ENCODE measurements at regions not wholly inside any gene's neighbourhood (a gene's known extent, or its start where the extent isn't known, plus 50 kb on each side); places are given as distances from the start of the nearest gene placed in this dataset.

DNA sequence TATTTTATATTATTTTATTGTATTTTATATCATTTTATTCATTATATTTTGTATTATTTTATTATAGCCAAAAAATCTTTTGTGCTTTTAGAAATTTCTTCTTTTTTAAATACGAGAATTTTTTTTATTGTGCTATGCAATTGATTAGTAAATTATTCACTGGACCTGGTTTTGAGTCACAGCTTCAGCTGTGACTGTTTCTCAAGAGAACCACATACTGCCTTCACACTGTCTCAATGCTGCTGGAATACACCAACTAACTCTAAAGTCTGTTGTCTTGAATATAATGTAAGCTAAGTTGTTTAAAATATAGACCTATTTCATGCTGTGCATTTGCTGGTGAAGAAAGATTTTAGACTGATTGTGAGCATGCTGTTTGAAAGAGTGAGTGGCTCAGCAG is 423.6 kb downstream of the NDFIP2 start:
- H3K23ac ChIP-seq (ENCODE audit: low read depth, low read length) = 0 out of 2 replicates have a peak overlapping the region, but pooled peaks have one; percentile 31
- H3K4me2 ChIP-seq (ENCODE audit: low read depth, low read length) = no peak overlapping the region
- H3K9me1 ChIP-seq (ENCODE audit: insufficient read depth, low read length) = no peaks in the 10 kb centered on the region
- no peaks in the 10 kb centered on the region for H4K20me1 ChIP-seq (ENCODE audit: insufficient read depth, low read length)
- no peak overlapping the region for H2AK9ac ChIP-seq (replicated peaks; ENCODE audit: low read depth, low read length, poor library complexity)
- H3K14ac ChIP-seq (replicated peaks; ENCODE audit: low read depth, low read length) = no peak overlapping the region
- H4K8ac ChIP-seq (ENCODE audit: low read depth in 2 of 2, low read length in 2 of 2) = no peak overlapping the region
- no peak overlapping the region for H2BK5ac ChIP-seq (ENCODE audit: low read depth, low read length, poor library complexity, severe bottlenecking)
- no TSS peak for BruUV-seq (replicated peaks)
- no peak overlapping the region for H2AFZ ChIP-seq (replicated peaks; ENCODE audit: low read length, poor library complexity)
- no peak overlapping the region for H3K9ac ChIP-seq (ENCODE audit: low read depth, low read length)
- intact Hi-C loops (cut with micrococcal nuclease) (no loop called here), dilution Hi-C loops (cut with HindIII; ENCODE audit: low sequenced_read_pairs, unreplicated experiment) (no loop called here), in situ Hi-C loops (cut with MboI; ENCODE audit: low sequenced_read_pairs) (no loop called here)
- ATAC-seq (ENCODE audit: low read depth) = no peak
- ChIA-PET POLR2A (ENCODE audit: unreplicated experiment) (no interaction called here), CTCF (no interaction called here)
- H3K18ac ChIP-seq (ENCODE audit: low read depth, low read length) = no peak overlapping the region; the same call in 1 of the 2 replicates
- H3K56ac ChIP-seq (ENCODE audit: extremely low read depth, insufficient read depth, low read length) = no peak overlapping the region
- DNase-seq = peak; percentile 8
- no peak overlapping the region for H3K4ac ChIP-seq (ENCODE audit: low read depth, low read length)
- no peaks in the 10 kb centered on the region for H3K4me1 ChIP-seq (ENCODE audit: control insufficient read depth, insufficient read depth, low read length)
- H4K5ac ChIP-seq (ENCODE audit: low read depth, low read length) = no peak overlapping the region
- H2BK120ac ChIP-seq (ENCODE audit: low read depth, low read length) = no peak overlapping the region
- no peaks in the 10 kb centered on the region for H3K79me1 ChIP-seq (ENCODE audit: low read depth in 1 of 2, low read length in 2 of 2)
- no peak overlapping the region for H3K4me3 ChIP-seq (ENCODE audit: insufficient read depth, low read depth, low read length)
- no peak overlapping the region for H2BK20ac ChIP-seq (ENCODE audit: low read depth, low read length)
- no peak overlapping the region for H3K27ac ChIP-seq (ENCODE audit: insufficient read depth, low read length)
- no peaks in the 10 kb centered on the region for H3K27me3 ChIP-seq (ENCODE audit: control insufficient read depth, insufficient read depth, low read length)
- H3K9me3 ChIP-seq (ENCODE audit: control insufficient read depth, insufficient read depth, low read length) = no peaks in the 10 kb centered on the region
- H3K36me3 ChIP-seq (ENCODE audit: control insufficient read depth, insufficient read depth, low read length) = no peaks in the 10 kb centered on the region
- H2BK15ac ChIP-seq (ENCODE audit: low read depth, low read length) = no peak overlapping the region
- no peak overlapping the region for H2AK5ac ChIP-seq (ENCODE audit: low read depth, low read length)
- WGBS, 2 experiments (ENCODE audit: extremely low coverage in 2 of 2, insufficient read length in 1 of 2) = no CpG with 5 or more reads among the region's 1 CpG
- no peak overlapping the region for H4K91ac ChIP-seq (ENCODE audit: insufficient read depth, low read depth, low read length)
- TF ChIP-seq POLR2A (IDR thresholded peaks at IDR 0.05; ENCODE audit: low read depth, low read length) = no peak
- no peak for TF ChIP-seq USF2 (IDR thresholded peaks at IDR 0.05; ENCODE audit: low read depth, low read length)
- TF ChIP-seq CEBPB (IDR thresholded peaks at IDR 0.05; ENCODE audit: low read depth, low read length) = no peak
- no peak for TF ChIP-seq MAZ (IDR thresholded peaks at IDR 0.05; ENCODE audit: borderline replicate concordance, low read depth, low read length)
- TF ChIP-seq MXI1 (IDR thresholded peaks at IDR 0.05; ENCODE audit: borderline replicate concordance, low read depth, low read length) = no peak
- TF ChIP-seq RAD21 (IDR thresholded peaks at IDR 0.05; ENCODE audit: low read length) = no peak
- TF ChIP-seq SMC3 (IDR thresholded peaks at IDR 0.05; ENCODE audit: low read depth, low read length) = no peak
- TF ChIP-seq FOS (IDR thresholded peaks at IDR 0.05; ENCODE audit: low read depth, low read length) = no peak
- no peak for TF ChIP-seq MAFK (IDR thresholded peaks at IDR 0.05; ENCODE audit: low read depth, low read length)
- no peak for TF ChIP-seq RFX5 (IDR thresholded peaks at IDR 0.05; ENCODE audit: low read depth, low read length)
- TF ChIP-seq CTCF (conservative IDR thresholded peaks at IDR 0.05; ENCODE audit: low read depth, low read length) = no peak
- TF ChIP-seq RCOR1 (IDR thresholded peaks at IDR 0.05; ENCODE audit: insufficient replicate concordance, low read length) = no peak
- no peak for TF ChIP-seq NFE2L2 (IDR thresholded peaks at IDR 0.05; ENCODE audit: low read depth, low read length)
- TF ChIP-seq BHLHE40 (IDR thresholded peaks at IDR 0.05; ENCODE audit: low read depth, low read length) = no peak
- TF ChIP-seq ELK1 (IDR thresholded peaks at IDR 0.05; ENCODE audit: borderline replicate concordance, low read depth, low read length) = no peak

All from IMR-90 (cell line).